Esophagus (tissue), 2 donors: ENCODE measurements at regions not wholly inside any gene's neighbourhood (a gene's known extent, or its start where the extent isn't known, plus 50 kb on each side); places are given as distances from the start of the nearest gene placed in this dataset.
"Not testable (repeated sequence)": the region's sequence is repeated elsewhere in the genome, so short reads cannot be mapped to it uniquely, and the experiment has no call there.

Experiments
- H3K27ac ChIP-seq, 2 donors: one replicate each; pipeline ENCODE4 v1.5.1; 2013; ENCODE audit warnings: low read depth in 2 of 2, mild to moderate bottlenecking in 2 of 2, inconsistent platforms in 1 of 2, low read length in 1 of 2, moderate library complexity in 1 of 2
- H3K27me3 ChIP-seq, 2 donors: one replicate each; pipeline ENCODE4 v1.6.1; 2013; ENCODE audit warnings: low read length in 2 of 2, control low read depth in 1 of 2, mild to moderate bottlenecking in 1 of 2; ENCODE audit not compliant: insufficient read depth in 2 of 2, control insufficient read depth in 1 of 2
- H3K36me3 ChIP-seq, 2 donors: one replicate each; pipeline ENCODE4 v1.6.1; 2013; ENCODE audit warnings: low read length in 1 of 2; ENCODE audit not compliant: control insufficient read depth in 2 of 2, insufficient read depth in 2 of 2
- H3K4me1 ChIP-seq, 2 donors: one replicate each; pipeline ENCODE4 v1.6.1; 2013; ENCODE audit warnings: low read length in 1 of 2; ENCODE audit not compliant: control insufficient read depth in 2 of 2, insufficient read depth in 2 of 2
- H3K4me3 ChIP-seq, 2 donors: one replicate each; pipeline ENCODE4 v1.5.1; 2013; ENCODE audit warnings: low read length in 2 of 2, mild to moderate bottlenecking in 2 of 2, low read depth in 1 of 2, moderate library complexity in 1 of 2
- H3K9me3 ChIP-seq, 2 donors: one replicate each; pipeline ENCODE4 v1.6.1; 2013; ENCODE audit warnings: mild to moderate bottlenecking in 2 of 2, low read depth in 1 of 2, low read length in 1 of 2, moderate library complexity in 1 of 2; ENCODE audit not compliant: control insufficient read depth in 2 of 2, insufficient read depth in 1 of 2
- WGBS, 2 donors: extraction: QIAGEN DNeasy Blood & Tissue Kit; methylation state at CpG; one replicate each; pipeline ENCODE4 v1.1.7; 2013; 5-methylcytosine and 5-hydroxymethylcytosine counted together
- donor health status: healthy with polysubstance abuse.
- donor health status: Bipolar disorder and iron deficiency.

DNA sequence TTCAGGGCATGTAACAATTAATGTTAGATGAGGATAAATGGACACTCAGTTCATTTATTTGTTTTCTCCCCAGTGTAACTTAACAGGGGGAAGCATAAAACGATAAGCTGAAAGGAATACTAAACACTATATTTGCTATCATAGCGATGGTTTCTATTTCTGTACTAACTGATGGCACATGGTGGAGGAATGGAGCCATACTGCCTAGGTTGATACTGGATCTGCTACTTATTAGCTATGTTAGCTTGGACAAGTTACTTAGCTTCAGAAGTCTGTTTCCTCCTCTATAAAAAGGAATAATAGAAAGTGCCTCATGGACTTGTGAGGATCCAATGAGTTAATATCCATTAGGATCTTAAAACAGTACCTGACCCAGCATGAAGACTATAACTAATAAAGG lies 127.5 kb downstream of the NBPF8 start:
- not testable (repeated sequence) for H3K9me3 ChIP-seq, H3K4me3 ChIP-seq, H3K27me3 ChIP-seq, H3K27ac ChIP-seq, H3K4me1 ChIP-seq, H3K36me3 ChIP-seq
- WGBS, 2 donors: no CpG with 5 or more reads among the region's 2 CpGs

DNA sequence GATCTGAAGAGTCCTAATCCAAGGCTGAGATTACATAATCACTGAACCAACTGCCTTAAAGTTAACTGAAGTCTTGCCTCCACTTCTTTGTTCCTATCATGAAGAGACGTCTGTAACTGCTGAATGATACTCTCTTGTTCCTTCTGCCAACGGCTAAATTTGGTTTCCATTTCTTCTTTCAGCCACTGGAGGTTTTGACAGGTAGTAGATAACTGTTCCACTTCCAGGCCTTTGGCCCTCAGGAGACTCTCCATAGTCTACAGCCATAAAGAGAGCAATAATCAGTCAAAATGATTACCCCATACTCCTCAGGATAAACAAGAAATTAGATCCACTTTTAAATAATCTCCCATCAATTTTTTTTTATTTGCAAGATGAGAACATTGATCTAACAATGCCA lies 128.1 kb downstream of the NBPF8 start:
- not testable (repeated sequence) for H3K36me3 ChIP-seq, H3K27me3 ChIP-seq, H3K9me3 ChIP-seq, H3K4me3 ChIP-seq, H3K4me1 ChIP-seq, H3K27ac ChIP-seq
- no CpG with 5 or more reads among the region's 2 CpGs for WGBS, 2 donors

DNA sequence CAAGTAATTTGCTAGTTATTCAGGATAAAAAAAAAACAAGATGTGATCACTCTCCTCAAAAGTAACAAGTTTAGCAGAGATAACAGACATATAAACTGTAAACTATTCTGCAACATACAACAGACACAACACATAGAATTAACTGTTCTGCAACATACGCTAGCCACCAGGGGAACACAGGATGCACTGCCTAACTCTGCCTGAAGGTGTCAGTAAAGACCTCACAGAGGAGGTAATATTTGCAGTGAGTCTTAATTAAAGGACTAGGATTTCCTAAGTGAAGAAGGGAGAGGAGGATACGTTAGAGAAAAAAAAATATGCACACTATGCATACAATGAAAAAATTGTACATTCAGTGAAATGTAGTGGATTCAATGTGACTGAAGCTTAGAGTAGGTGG lies 129.6 kb downstream of the NBPF8 start:
- not testable (repeated sequence) for H3K9me3 ChIP-seq, H3K4me1 ChIP-seq, H3K27me3 ChIP-seq, H3K4me3 ChIP-seq, H3K27ac ChIP-seq, H3K36me3 ChIP-seq
- 12 to 16% methylated on average over 1 of the region's 2 CpGs for WGBS, 2 donors

DNA sequence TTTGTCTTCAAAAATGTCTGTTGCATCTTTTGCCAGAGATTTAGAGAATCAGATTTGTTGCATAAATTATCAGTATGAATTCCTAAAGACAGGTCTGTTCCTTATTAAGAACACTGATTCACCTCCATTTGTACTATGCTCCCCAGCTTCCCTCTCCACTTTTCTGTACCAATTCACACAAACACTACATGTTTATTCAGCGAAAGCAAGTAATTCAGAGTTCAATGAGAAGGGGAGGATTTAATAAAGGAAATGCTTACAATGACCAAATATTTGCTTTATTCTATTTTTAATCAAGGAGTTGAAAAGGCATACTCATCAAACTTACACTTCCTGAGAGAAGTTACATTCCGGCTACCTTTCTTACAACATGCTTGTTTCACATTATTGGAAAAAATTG lies 135.5 kb downstream of the NBPF8 start:
- not testable (repeated sequence) for H3K4me3 ChIP-seq, H3K27ac ChIP-seq, H3K9me3 ChIP-seq, H3K36me3 ChIP-seq, H3K4me1 ChIP-seq, H3K27me3 ChIP-seq
- no CpG with 5 or more reads among the region's 2 CpGs for WGBS, 2 donors

DNA sequence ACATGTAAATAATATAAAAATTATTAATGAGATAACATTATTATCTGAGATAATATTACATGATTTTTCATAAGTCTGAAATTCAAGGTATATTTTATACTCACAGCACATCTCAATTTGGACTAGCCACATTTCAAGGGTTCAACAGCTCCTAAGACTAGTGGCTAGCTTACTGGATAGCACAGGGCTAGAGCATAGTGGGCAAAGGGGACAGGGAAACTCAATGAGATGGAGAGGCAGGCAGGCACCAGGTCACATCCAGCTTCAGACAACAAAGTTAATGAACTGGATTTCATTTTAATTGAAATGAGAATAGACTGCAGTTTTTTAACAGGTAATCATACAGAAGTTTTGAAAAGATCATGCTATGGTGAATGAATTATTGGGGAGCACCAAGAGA lies 137.4 kb downstream of the NBPF8 start:
- not testable (repeated sequence) for H3K27ac ChIP-seq, H3K9me3 ChIP-seq, H3K4me3 ChIP-seq, H3K4me1 ChIP-seq, H3K27me3 ChIP-seq, H3K36me3 ChIP-seq

DNA sequence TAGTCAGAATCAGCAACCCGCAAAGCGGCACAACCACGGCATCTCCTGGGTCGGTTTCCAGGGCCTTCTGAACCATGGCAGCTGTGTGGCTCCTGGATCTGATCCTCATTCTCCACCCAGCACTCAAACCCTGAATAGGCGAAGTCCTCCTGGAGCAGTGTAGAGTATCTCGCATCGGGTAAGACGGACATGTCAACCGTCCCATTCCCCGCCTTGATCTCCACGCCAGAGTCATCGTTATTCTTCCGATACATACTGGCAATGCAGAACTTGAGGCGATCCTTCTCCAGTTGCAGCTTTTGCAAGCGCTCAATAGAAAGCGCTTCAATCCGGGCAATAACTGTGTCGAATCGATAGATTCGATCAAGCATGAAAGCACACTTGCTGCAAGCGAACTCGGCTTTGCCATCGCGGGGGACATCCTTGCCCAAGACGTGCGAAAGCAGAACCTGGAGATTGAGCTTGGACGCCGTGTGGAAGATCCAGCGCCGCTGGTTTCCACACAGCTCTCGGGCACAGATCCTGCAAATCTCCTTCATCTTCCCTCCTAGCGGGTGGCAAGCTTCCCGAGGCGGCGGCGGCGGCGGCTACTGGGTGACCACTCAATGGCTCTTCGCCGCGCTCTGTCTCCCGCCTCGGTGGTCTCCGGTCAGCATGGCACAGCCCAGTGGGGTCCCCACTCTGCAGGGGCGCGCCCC lies 142.9 kb downstream of the NBPF8 start:
- not testable (repeated sequence) for H3K36me3 ChIP-seq, H3K27me3 ChIP-seq, H3K27ac ChIP-seq, H3K4me1 ChIP-seq, H3K9me3 ChIP-seq
- 0 to 1% methylated on average over 9 to 16 of the region's 46 CpGs for WGBS, 2 donors
- peak overlapping the region; percentile 18 to 43 for H3K4me3 ChIP-seq

DNA sequence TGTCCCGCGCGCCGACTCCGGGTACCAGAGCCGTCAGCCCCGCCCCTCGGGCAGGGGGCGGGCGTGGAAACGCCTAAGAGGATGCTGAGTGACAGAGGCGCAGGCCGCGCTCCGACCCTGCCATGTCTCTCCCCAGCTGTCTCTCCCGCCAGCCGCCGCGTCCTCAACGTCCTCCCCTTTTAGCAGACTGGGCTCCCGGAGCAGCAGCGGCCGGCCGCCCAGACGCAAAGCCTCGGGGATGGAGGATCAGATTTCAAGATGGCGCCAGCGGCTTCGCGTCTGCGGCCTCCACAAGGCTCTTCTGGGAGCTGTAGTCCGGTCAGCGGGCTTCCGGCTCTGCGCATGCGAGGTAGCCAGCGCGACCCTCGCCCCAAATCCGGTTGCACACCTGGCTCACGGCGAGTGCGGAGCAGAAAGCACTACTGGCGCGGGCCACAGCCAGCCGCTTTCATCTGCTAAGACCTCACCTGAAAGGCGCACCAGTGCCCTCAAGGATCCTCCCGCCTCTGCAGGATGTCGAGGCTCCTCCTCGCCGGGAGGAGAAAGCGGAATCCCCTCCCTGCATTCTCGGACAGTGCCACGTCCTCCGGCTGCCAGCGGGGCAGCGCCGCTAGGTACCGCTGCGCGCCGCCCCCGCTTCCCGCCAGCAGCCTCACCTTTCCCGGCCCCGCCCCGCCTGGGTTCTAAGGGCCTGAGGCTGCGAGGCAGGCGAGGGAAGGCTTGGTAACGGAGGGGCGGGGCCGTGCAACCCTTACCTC lies 143.6 kb downstream of the NBPF8 start:
- Histone ChIP-seq H3K27ac (peak overlapping the region; percentile 70 to 74), H3K4me3 (peak overlapping the region; percentile 43 to 60)
- not testable (repeated sequence) for H3K4me1 ChIP-seq, H3K36me3 ChIP-seq, H3K27me3 ChIP-seq, H3K9me3 ChIP-seq
- WGBS, 2 donors: 0 to 1% methylated on average over 12 to 39 of the region's 72 CpGs

DNA sequence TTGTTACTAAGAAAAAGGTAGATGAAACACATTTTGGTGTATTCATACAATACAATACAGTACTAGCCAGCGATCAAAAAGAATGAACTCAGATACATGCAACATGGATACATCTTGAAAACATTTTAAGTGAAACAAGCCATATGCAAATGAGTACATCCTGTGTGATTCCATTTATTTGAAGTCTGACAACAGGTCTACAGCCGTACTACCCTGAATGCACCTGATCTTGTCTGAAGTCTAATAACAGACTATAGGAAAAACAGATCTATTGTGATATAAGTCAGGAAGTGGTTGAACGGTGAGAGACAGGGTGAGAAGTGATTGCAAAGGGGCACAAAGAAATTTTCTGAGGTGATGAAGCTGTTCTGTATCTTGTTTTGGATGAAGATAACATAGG lies 146.9 kb downstream of the NBPF8 start:
- not testable (repeated sequence) for H3K4me1 ChIP-seq, H3K27me3 ChIP-seq, H3K4me3 ChIP-seq, H3K36me3 ChIP-seq, H3K27ac ChIP-seq, H3K9me3 ChIP-seq
- WGBS, 2 donors: 78 to 85% methylated on average over 3 of the region's 3 CpGs

DNA sequence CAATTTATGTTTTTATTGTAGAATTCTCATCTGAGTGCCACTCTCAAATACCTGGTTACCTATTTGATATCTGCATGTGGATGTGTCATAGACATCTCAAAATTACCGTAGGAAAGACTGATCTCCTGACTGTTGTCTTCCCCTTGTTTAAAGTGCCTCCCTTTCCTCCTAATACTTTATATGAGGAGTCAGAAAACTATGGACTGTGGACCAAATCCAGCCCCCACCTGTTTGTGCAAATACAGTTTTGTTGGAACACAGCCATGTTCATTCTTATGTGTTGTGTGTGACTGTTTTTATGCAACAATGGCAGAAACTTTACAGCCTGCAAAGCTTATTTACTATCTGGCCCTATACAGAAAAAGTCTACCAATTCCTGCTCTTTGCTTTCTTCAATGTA lies 150.6 kb downstream of the NBPF8 start:
- H3K4me3 ChIP-seq, H3K36me3 ChIP-seq: not testable (repeated sequence)
- WGBS, 2 donors: no CpG with 5 or more reads among the region's 1 CpG

DNA sequence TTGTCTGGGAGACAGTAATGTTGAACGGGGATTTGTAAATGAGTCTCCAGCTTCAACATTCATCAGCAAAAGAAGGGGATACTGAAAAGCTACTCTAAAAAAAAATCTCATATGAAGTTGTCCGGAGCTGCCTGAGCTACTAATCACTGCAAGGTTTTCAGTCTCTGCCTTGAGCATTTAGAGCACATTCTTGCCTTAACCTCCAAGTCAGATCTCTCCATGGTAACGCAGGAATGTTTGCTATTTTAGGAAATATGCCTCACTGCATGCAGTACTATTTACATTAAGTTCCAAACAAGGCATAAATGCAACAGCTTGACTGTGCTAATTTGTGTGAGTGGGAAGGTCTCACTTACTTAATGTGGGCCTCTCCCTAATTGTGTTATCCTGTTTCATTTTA lies 152.8 kb downstream of the NBPF8 start:
- H3K36me3 ChIP-seq, H3K4me1 ChIP-seq, H3K9me3 ChIP-seq, H3K27ac ChIP-seq, H3K4me3 ChIP-seq, H3K27me3 ChIP-seq: not testable (repeated sequence)
- no CpG with 5 or more reads among the region's 3 CpGs for WGBS, 2 donors

More for the DNA sequence above, 150.6 kb downstream of the NBPF8 start:
- H3K9me3 ChIP-seq, H3K27ac ChIP-seq, H3K4me1 ChIP-seq, H3K27me3 ChIP-seq: not testable (repeated sequence)
